Nephron progenitor cell (in vitro differentiated cells): ENCODE measurements at regions not wholly inside any gene's neighbourhood (a gene's known extent, or its start where the extent isn't known, plus 50 kb on each side); places are given as distances from the start of the nearest gene placed in this dataset.

Source experiments
- DNase-seq: peaks from one replicate; pipeline ENCODE4 v3.0.0; 2021
- H3K27ac Mint-ChIP-seq: 2 replicates; pipeline ENCODE4 v1.8.0; 2021; ENCODE audit warnings: mild to moderate bottlenecking, moderate library complexity, mixed read lengths
- H3K27me3 Mint-ChIP-seq: 2 replicates; pipeline ENCODE4 v1.8.0; 2021; ENCODE audit warnings: mild to moderate bottlenecking, low read depth, mixed read lengths; ENCODE audit not compliant: poor library complexity
- H3K36me3 Mint-ChIP-seq: 2 replicates; pipeline ENCODE4 v1.8.0; 2021; ENCODE audit warnings: low read depth, mixed read lengths
- H3K4me1 Mint-ChIP-seq: 2 replicates; pipeline ENCODE4 v1.8.0; 2021; ENCODE audit warnings: mixed read lengths
- H3K4me3 Mint-ChIP-seq: 2 replicates; pipeline ENCODE4 v1.8.0; 2021; ENCODE audit warnings: mild to moderate bottlenecking, moderate library complexity, mixed read lengths
- H3K9me3 Mint-ChIP-seq: 2 replicates; pipeline ENCODE4 v1.8.0; 2021; ENCODE audit warnings: mild to moderate bottlenecking, moderate library complexity, mixed read lengths
- CTCF ChIP-seq: fragments of 200-600 bp; sonication (generic); IDR thresholded peaks from 2 replicates; pipeline ENCODE4 v1.5.0; 2021; ENCODE audit warnings: antibody characterized with exemption

GRCh38 chr1:115225993-115226685 is 111.9 kb downstream of the NGF start:
- Mint-ChIP-seq H3K4me3 (no peak overlapping the region), H3K36me3 (no peaks in the 10 kb centered on the region), H3K4me1 (peaks cover 24% of the 10 kb centered on the region), H3K27me3 (peaks cover 5% of the 10 kb centered on the region), H3K9me3 (no peaks in the 10 kb centered on the region), H3K27ac (peak overlapping the region; percentile 10)
- TF ChIP-seq CTCF = no peak
- DNase-seq = no peak

GRCh38 chr1:115224636-115225035 is 113.4 kb downstream of the NGF start:
- Mint-ChIP-seq H3K27me3 (peaks cover 5% of the 10 kb centered on the region), H3K36me3 (no peaks in the 10 kb centered on the region), H3K9me3 (no peaks in the 10 kb centered on the region), H3K27ac (no peak overlapping the region), H3K4me1 (peaks cover 24% of the 10 kb centered on the region), H3K4me3 (no peak overlapping the region)
- no peak for TF ChIP-seq CTCF
- DNase-seq = no peak

- Mint-ChIP-seq H3K4me3 (no peak overlapping the region), H3K4me1 (peaks cover 28% of the 10 kb centered on the region), H3K27ac (no peak overlapping the region), H3K27me3 (peaks cover 5% of the 10 kb centered on the region), H3K36me3 (no peaks in the 10 kb centered on the region), H3K9me3 (no peaks in the 10 kb centered on the region)
- no peak for DNase-seq
- no peak for TF ChIP-seq CTCF
These were observed 115.2 kb downstream of the NGF start for GRCh38 chr1:115222616-115223402.

GRCh38 chr1:115220340-115221270 is 117.4 kb downstream of the NGF start:
- no peak for DNase-seq
- no peak overlapping the region for H3K27ac Mint-ChIP-seq
- H3K4me3 Mint-ChIP-seq = no peak overlapping the region
- no peaks in the 10 kb centered on the region for H3K36me3 Mint-ChIP-seq
- TF ChIP-seq CTCF = no peak
- peaks cover 38% of the 10 kb centered on the region for H3K4me1 Mint-ChIP-seq
- H3K27me3 Mint-ChIP-seq = peaks cover 6% of the 10 kb centered on the region
- no peaks in the 10 kb centered on the region for H3K9me3 Mint-ChIP-seq

GRCh38 chr1:115219927-115220326 is 118.1 kb downstream of the NGF start:
- Mint-ChIP-seq H3K27ac (peak overlapping the region; percentile 15), H3K27me3 (peaks cover 6% of the 10 kb centered on the region), H3K4me3 (no peak overlapping the region), H3K4me1 (peaks cover 37% of the 10 kb centered on the region), H3K9me3 (no peaks in the 10 kb centered on the region), H3K36me3 (no peaks in the 10 kb centered on the region)
- no peak for DNase-seq
- TF ChIP-seq CTCF = no peak
